HuH-7.5 (cell line): ENCODE measurements at regions not wholly inside any gene's neighbourhood (a gene's known extent, or its start where the extent isn't known, plus 50 kb on each side); places are given as distances from the start of the nearest gene placed in this dataset.
"Not testable (repeated sequence)": the region's sequence is repeated elsewhere in the genome, so short reads cannot be mapped to it uniquely, and the experiment has no call there.

ENCODE experiments used
- DNase-seq: peaks from one replicate; pipeline ENCODE4 v3.0.0; 2011; ENCODE audit warnings: low spot score

DNA sequence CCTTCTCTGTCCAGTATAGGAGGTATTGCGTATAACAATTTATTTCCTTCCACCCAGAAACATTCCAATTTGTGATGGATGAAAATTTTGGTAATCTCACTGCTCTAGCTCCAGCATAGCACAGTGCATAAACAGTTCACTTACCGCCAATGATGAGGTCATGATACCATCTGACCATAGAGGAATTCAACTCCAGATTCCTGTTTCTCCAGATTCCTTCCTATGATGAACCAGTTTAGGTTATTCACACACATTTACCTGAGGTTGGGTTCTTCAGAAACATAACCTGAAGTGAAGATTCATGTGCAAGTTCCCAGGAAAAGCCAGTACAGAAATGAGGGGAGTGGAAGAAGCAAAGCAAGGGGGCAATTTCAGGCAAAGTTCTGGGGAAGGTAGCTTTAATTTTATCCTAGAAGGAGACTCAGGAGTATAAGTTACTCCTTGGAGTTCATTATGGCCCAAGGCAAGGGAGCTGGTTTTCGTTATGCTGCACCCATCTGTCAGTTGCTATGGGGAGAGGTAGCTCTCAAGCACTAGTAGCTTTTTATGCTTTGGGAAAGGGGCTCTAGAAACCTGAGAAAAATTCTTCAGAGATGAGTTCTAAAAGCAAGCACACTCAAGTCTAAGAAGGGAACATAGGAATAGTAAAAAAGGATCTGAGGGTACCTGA lies 121.6 kb downstream of the CASP12 start:
- no peak for DNase-seq

DNA sequence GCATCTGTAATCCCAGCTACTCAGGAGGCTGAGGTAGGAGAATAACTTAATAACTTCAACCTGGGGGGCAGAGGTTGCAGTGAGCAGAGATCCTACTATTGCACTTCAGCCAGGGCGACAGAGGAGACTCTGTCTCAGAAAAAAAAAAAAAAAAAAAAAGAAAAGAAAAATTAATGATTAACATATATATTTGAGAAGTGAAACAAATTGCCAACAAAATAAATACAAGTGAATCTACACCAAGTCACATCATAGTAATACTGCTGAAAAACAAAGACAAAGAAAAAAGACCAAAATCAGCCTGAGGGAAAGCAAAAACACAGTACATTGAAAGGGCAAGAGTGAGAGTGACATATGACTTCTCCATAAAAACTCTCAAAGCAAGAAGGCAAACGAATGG lies 123.7 kb downstream of the CASP12 start:
- no peak for DNase-seq

DNA sequence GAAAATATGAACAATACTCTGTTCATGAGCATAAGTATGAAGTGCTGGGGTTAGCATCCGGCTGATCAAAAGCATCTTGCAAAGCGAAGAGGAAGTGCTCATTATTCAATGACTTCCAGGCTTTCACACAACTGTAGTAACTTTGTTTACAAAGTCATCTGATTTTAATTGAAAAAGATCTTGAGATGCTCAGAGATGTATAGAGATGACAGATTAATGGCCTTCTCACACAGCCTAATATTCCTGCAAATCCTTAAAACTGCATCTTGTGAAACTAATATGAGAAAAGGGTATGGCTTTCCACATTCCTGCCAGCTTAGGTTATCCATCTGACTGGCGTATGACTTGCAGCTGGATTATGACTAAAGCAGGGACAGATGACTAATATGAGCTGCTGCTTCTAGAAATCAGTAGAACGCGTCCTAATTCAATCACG lies 125.4 kb downstream of the CASP12 start:
- no peak for DNase-seq

DNA sequence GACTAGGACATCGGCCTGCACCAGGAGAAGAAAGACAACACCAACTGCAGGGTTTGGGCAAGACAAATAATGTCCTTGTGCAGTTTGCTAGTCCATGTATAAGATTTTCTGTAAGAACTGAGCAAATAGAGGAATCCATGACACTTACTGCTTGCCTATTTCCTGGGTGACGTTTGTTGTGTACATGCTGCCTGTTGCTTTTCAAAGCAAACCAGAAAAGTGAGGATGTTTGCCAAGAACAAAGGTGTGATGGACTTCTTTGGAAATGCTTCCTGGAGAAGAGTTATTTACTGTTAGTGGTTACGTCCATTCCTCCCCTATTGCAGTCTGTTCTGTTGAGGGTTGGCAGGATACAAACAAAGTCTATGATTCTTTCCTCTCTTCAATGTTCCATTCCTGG lies 126.5 kb downstream of the CASP12 start:
- no peak for DNase-seq

DNA sequence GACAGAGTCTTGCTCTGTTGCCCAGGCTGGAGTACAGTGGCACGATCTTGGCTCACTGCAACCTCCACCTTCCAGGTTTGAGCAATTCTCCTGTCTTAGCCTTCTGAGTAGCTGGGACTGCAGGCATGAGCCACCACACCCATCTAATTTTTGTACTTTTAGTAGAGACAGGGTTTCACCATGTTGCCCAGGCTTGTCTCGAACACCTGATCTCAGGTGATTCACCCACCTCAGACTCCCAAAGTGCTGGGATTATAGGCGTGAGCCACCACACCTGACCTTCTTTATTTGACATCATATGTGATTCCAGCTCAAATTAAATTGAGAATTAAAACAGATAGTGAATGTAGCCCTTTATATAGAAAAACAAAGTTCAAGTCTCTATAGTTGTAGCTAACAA lies 127.2 kb downstream of the CASP12 start:
- DNase-seq = not testable (repeated sequence)

DNA sequence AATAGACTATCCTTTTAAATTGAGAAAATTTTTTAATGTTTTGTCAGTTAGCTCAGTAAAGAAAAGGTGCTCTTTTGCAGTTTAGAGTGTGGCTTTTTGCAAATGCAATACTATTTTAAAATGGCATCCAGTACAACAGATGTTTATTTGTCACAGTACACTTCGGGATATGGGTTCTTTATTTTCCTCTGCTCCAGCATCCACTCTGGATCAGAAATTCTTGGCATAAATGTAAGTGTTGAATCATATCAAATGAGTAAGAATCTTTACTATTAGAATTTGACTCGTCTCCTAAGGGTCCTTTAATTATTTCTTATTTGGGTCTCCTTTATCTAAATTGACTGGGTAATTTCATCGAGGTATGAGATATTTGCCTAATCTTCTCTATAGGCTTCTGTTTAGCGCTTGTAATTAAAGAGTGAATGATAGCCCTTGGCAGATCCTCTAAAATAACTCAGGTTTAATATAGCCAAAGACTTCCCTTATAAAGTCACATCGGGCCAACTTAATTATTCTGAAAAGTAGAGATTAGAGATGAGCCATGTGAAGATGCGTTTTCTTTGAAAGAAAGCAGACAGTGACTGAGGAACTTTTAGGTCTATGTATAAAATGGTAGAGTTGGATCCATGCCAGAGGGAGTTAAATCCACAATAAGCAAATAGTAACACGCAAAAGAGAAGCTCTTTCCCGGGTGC lies 132.7 kb downstream of the CASP12 start:
- no peak for DNase-seq

DNA sequence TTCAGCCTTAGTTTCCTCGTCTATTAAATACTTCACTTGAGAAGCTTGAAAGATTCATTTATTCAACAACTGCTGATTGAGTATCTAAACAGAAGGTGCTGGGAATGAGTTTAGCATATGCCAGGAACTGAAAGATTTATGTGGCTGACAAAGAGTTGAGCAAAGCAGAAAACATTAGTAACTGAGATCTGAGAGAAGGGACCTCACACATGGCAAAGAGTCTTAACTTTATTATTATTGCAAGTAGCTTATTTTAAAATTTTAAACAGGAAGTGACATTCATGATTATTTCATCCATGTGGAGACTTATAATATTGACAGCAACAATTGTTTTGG lies 133.6 kb downstream of the CASP12 start:
- DNase-seq = no peak

DNA sequence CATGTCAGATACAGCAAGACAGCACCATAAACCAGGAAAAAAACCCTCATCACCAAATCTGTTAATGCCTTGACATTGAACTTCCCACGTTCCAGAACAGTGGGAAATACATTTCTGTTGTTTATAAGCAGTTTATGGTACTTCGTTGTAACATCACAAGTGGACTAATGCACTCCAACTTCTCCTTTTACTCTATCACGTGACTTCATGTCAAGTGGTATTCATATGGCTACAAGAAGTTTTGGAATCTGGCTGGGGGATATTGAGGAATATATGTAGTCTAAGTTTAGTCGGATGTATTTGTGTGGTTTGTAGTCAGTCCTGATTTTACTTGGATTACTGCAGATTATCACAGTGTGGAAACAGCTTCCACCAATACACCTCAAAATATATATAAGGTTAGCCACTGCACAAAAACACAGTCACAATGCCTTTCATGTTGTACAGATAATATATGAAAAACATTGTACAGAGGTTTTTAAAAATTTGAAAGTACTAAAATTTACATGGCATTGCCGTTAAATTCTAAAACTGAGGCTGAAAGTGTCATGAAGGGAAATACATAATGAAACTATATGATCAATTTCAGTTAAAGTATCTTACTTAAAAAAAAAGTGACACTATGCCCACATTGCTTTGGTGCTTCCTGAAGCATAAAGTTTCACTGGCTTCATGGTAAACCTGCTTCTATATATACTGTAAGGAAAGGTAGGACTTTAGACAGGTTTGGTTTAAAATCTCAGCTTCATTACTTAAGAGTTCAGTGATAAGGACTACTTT lies 134.1 kb downstream of the CASP12 start:
- DNase-seq = no peak

DNA sequence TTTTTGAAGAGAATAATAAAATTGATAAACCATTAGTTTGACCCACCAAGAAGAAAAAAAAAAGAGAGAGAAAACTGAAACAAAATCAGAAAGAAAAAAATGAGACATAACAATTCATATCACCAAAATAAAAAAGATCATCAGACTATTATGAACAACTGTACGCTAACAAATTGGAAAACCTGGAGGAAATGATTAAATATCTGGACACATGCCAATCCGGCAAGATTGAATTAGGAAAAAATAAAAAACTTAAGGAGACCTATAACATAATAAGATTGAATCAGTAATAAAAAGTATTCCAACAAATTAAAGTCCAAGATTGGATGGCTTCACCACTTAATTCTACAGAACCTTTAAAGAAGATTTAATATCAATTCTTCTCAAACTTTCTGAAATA lies 136.7 kb downstream of the CASP12 start:
- no peak for DNase-seq

DNA sequence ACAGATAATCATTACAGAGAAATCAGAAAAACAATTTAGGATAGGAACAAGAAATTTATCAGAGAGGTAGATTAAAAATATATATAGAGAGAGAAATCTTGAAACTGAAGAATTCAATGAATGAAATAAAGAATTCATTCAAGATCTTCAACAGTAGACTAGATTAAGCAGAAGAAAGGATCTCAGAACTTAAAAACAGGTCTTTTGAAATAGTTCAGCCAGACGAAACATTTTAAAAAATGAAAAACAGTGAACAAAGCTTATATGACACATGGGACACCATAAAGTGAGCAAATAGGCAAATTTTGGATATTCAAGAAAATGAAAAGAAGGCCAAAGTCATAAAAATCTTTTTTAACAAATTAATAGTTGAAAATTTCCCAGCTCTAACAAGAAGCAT lies 138.8 kb downstream of the CASP12 start:
- DNase-seq = no peak

DNA sequence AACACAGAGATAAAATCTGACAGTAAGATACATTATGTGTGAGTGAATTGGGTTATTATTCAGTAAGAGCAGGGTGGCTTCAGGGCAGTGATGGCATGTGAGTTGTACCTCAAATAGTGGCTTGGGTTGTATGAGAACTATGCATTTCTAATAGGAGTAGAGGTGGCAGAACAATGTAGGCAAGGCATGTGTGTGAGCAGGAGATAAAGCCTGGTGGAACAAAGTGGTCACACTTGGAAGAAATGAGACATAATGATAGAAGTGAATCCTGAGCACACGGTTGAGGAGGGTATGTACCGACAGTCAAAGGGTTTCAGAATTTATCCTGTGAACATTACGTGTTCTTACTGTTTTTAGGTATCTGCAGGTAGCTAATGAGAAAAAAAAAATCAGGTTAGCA lies 159.3 kb downstream of the CASP12 start:
- no peak for DNase-seq

DNA sequence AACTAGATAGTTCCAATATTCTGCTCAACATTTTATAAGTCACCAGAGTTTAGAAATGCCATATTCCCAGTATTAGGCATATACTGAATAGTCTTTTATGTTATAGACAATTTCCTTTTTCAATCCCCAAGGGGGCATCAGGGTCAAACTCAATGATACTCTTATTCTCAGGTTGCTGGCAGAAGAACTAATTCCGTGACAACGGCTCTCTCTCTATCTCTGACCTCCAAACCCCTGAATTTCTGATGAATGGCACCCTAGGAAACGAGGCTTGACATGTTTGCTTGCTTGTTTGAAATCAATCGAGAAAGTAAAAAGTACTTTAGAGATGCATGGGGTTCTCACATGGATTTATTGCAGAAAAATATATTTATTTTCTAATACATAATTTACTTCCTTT lies 160.1 kb downstream of the CASP12 start:
- no peak for DNase-seq

DNA sequence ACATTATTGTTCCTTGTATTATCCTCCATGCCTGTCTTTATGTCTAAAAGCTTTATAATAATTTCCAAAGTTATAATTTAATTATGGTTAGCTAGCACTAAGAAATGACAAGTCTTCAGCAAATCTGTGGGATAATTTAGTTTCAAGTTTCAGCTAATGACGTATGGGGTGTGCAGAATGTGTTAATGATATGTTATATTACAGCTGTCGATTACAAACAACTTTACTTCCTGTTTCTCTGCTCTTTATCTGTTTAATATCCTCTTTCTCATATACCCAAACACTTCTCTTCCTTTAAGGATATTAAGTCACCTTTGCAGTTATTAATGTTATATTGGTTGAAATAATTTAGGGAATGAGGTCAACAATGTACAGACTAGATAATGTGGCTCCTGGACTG lies 161.8 kb downstream of the CASP12 start:
- no peak for DNase-seq

DNA sequence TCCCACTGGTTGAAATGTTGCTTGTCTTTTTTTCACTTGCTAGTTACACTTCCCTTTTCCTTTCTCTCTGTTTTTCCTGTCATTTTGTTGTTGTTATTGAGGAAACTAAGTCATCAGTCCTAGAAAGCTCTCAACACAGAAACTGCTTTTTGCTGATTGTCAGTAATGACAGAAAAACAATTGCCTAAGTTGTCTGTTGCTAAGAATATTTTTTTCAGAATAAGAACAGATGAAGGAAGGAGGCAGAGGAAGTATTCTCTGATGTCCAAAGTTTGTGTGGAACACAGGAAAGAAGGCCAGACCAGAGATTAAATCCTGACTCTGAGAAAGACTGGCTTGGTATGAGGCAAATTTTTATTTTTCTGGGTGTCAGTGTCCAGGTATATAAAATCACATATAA lies 163.3 kb downstream of the CASP12 start:
- no peak for DNase-seq

DNA sequence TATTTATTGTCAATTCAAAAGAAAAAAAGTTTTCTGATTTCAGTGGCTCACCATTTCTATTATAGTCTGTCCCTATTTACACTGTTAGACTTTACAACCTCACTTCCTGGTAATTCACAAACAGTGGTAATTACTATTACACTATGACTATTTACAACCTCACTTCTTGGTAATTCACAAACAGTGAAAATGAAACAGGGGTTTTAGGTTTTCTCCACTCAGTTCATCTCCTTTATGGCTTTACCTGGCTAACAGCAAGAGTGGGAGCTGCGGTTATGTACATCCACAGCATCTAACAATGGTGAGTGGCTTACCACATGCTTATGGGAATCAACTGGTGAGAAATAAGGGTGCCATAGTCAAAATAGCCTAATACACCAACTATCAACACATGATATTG lies 166.4 kb downstream of the CASP12 start:
- DNase-seq = no peak

DNA sequence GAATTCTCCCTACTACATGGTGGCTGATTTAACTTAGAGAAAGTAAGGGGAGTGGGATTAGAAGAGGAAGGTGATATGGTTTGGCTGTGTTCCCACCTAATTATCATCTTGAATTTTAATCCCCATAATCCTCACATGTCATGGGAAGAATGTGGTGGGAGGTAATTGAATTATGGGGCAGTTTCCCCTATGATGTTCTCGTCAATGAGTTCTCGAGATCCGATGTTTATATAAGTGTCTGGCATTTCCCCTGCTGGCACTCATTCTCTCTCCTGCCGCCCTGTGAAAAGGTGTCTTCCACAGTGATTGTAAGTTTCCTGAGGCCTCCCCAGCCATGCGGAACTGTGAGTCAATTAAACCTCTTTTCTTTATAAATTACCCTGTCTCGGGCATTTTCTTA lies 169.3 kb downstream of the CASP12 start:
- no peak for DNase-seq

DNA sequence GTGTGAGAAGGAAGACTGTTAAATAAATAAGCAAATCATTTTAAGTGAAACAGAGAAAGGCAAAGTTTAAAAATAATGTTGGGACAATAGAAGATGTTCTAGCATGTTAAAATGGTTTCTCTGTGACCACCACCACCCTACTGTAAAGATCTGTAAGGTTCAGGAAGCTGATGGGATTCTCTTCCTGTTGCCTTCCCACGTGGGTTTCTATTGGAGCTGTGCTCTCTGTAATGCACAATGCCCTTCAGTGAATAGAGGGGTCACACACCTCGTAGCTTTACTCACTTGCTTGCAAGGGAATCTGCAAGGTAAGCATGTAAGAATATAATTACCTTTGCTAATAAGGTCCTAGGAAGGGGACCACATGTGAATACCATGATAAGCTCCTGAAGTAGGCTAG lies 170.5 kb downstream of the CASP12 start:
- no peak for DNase-seq

DNA sequence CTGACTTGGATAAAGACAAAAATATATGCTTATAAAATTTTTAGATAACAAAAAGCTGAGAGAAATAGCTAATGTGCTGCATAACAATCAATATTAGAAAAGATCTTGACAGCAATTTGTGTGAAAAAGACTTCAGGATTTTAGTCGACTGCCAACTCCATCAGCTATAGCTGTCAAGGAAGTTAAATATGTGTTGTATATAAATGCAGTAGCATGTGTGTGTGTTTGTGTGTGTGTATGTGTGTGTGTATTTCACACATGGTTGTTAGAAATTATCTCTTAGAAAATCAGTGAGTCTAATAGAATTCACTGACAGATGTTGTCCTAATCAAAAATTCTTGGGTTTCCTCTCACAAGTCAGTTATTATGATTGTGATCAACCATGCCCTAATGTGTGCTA lies 171.2 kb downstream of the CASP12 start:
- no peak for DNase-seq

DNA sequence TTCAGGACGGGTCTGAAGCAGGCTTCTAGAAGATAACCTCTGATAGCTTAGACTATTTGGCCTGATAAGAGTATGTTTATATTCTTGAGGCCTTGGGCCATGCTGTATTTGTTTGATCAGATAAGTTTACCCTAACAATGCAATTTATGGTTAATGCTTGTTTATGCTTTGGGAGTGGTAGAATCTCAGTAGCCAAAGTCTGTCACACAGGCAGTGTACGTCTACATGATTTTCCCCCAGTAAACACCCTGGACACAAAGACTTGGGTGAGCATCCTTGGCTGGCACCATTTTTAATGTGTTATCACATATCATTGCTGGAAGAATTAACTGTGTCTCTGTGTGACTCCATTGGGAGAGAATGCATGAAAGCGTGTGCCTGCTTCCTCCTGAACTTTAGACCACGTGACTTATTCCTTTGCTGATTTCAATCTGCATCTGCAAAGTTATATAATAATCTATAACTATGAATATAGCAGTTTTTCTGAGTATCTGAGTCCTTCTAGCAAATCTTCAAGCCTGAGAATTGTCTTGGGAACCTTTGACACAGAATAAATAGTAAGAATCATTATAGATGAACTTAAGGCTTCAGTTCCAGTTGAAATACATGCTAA lies 172.4 kb downstream of the CASP12 start:
- DNase-seq = no peak

DNA sequence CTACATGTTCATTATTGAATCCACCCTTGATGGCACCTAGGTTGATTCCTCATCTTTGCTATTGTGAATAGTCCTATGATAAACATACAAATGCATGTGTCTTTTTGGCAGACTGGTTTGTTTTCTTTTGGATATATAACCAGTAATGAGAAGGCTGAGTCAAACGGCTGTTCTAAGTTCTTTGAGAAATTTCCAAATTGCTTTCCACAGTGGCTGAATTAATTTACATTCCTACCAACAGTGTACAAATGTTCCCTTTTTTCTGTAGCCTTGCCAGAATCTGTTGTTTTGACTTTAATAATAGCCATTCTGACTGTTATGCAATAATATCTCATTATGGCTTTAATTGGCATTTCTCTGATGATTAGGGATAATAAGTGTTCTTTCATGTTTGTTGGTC lies 184.9 kb downstream of the CASP12 start:
- DNase-seq = no peak

DNA sequence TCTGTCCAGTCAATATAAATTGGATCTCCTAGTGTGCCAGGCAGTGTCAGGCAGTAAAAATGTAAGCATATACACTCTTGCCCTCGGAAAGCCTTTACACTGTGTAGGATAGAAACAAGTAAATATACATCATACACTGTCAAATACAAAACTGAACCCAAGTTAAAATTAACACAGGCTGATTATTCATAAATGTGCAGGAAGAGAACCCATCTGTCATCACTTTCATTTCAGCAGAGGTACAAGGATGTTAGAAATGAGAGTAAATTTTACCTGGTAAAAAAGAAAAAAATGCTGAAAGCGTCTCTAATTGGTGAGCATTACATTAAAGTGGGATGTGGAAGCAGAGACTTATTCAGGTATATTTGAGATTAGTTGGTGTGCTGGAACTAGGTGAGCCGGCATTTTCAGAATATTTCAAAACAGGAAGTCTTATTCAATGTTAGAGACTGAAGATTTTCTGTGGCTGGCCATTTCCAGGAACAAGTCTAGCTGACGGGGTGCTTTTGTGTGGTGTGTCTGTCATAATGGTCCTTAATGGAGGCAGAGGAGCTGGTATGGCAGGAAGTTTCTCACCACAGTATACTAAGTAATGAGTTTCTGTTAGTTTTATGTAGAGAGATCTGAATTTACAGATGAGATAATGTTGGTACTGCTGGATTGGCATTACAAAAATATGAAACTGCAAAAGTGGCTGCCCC lies 192.6 kb downstream of the CASP12 start:
- DNase-seq = no peak

DNA sequence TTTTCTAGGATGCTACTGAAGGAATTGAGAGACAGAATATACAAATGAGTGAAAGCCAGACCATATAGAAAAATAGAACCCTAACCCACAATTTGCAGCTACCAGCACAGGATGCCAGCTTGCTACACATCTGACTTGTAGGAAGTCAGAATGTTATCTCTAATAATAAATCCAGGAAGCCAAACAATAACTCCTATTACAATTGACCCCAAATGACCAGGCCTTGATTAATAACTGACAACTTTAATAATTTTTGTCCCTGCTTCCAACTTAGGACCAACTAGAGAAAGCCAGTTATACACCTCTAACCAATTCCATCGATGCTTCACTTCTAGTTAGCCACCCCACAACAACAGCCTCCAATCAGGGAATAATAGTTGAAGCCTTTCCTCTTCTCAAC lies 193.4 kb downstream of the CASP12 start:
- no peak for DNase-seq
